ENCODE measurements at regions not wholly inside any gene's neighbourhood (a gene's known extent, or its start where the extent isn't known, plus 50 kb on each side); places are given as distances from the start of the nearest gene placed in this dataset.

DNA sequence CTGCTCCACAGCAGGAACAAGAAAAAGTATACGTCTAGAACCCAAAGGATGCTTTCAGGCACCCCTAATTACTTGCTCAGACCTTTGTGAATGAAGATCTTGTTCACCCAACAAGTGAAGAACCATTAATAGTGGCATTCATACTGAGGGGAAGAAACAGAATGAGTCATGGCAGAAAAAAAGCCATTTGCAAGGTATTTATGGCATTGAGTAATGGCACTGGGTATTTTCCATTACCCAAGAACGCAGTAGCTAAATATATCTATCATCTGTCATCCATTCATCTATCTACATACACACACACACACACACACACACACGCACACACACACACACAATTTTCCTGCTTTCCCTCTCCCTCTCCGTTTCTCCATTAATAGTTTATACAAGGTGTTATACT lies 56.4 kb upstream of the XIRP2 start:
- 92% methylated on average over 4 of the region's 4 CpGs for WGBS (ENCODE audit: low lambda C conversion rate, missing lambda C conversion rate)
- Histone ChIP-seq H3K9me3 (ENCODE audit: low read depth) (no peaks in the 10 kb centered on the region), H3K9me2 (replicated peaks; ENCODE audit: insufficient read depth) (no peaks in the 10 kb centered on the region), H3K4me1 (ENCODE audit: insufficient read depth) (no peaks in the 10 kb centered on the region), H4K20me1 (ENCODE audit: insufficient read depth, poor library complexity, severe bottlenecking) (no peaks in the 10 kb centered on the region), H3K4me3 (no peak overlapping the region), H2AFZ (no peak overlapping the region), H3K36me3 (replicated peaks; ENCODE audit: insufficient read depth, low read depth) (no peaks in the 10 kb centered on the region), H3K27me3 (no peaks in the 10 kb centered on the region), H3K79me2 (no peaks in the 10 kb centered on the region), H3K27ac (no peak overlapping the region), H3K4me2 (no peak overlapping the region)
- peak; percentile 10 for DNase-seq (ENCODE audit: low spot score)
- TF ChIP-seq, protein P1, sequence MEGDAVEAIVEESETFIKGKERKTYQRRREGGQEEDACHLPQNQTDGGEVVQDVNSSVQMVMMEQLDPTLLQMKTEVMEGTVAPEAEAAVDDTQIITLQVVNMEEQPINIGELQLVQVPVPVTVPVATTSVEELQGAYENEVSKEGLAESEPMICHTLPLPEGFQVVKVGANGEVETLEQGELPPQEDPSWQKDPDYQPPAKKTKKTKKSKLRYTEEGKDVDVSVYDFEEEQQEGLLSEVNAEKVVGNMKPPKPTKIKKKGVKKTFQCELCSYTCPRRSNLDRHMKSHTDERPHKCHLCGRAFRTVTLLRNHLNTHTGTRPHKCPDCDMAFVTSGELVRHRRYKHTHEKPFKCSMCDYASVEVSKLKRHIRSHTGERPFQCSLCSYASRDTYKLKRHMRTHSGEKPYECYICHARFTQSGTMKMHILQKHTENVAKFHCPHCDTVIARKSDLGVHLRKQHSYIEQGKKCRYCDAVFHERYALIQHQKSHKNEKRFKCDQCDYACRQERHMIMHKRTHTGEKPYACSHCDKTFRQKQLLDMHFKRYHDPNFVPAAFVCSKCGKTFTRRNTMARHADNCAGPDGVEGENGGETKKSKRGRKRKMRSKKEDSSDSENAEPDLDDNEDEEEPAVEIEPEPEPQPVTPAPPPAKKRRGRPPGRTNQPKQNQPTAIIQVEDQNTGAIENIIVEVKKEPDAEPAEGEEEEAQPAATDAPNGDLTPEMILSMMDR (IDR thresholded peaks at IDR 0.05; ENCODE audit: poor library complexity), result no peak
- no peak for TF ChIP-seq EZH2 (IDR thresholded peaks at IDR 0.05; ENCODE audit: borderline replicate concordance)
- no peak for TF ChIP-seq EZH2phosphoT487 (IDR thresholded peaks at IDR 0.05; ENCODE audit: low read depth, severe bottlenecking, unreplicated experiment)

DNA sequence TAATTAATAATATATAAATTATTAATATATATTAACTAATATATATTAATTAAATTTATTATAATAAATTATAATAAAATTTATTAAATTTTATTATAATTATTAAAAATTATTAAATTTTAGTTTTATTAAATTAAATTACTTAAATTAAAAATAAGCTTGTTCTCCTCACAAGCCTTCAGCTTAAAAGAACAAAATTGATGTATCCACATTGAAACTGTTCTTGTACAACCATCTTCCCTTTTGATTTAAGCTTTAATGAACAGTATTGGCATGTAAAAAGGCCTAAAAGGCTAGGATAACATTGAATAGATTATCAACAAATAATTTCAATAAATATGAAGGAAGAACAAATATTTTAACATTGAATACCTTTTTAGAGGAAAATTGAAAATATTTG lies 62.4 kb upstream of the XIRP2 start:
- H4K20me1 ChIP-seq (ENCODE audit: insufficient read depth, poor library complexity, severe bottlenecking), result no peaks in the 10 kb centered on the region
- no peaks in the 10 kb centered on the region for H3K9me3 ChIP-seq (ENCODE audit: low read depth)
- H3K4me2 ChIP-seq, result no peak overlapping the region
- no peaks in the 10 kb centered on the region for H3K79me2 ChIP-seq
- H3K27me3 ChIP-seq, result no peaks in the 10 kb centered on the region
- DNase-seq (ENCODE audit: low spot score), result no peak
- no peaks in the 10 kb centered on the region for H3K36me3 ChIP-seq (replicated peaks; ENCODE audit: insufficient read depth, low read depth)
- no peak overlapping the region for H3K27ac ChIP-seq
- no peak overlapping the region for H3K4me3 ChIP-seq
- H2AFZ ChIP-seq, result no peak overlapping the region
- no peak for TF ChIP-seq EZH2phosphoT487 (IDR thresholded peaks at IDR 0.05; ENCODE audit: low read depth, severe bottlenecking, unreplicated experiment)
- TF ChIP-seq EZH2 (IDR thresholded peaks at IDR 0.05; ENCODE audit: borderline replicate concordance), result no peak
- TF ChIP-seq, protein P1 (IDR thresholded peaks at IDR 0.05; ENCODE audit: poor library complexity), result no peak
- no peaks in the 10 kb centered on the region for H3K4me1 ChIP-seq (ENCODE audit: insufficient read depth)
- no peaks in the 10 kb centered on the region for H3K9me2 ChIP-seq (replicated peaks; ENCODE audit: insufficient read depth)

- H4K20me1 ChIP-seq (ENCODE audit: insufficient read depth, poor library complexity, severe bottlenecking), result no peaks in the 10 kb centered on the region
- no peaks in the 10 kb centered on the region for H3K9me3 ChIP-seq (ENCODE audit: low read depth)
- no peak overlapping the region for H3K4me3 ChIP-seq
- no peak for DNase-seq (ENCODE audit: low spot score)
- H2AFZ ChIP-seq, result no peak overlapping the region
- TF ChIP-seq, protein P1 (IDR thresholded peaks at IDR 0.05; ENCODE audit: poor library complexity), result no peak
- TF ChIP-seq EZH2 (IDR thresholded peaks at IDR 0.05; ENCODE audit: borderline replicate concordance) (no peak), EZH2phosphoT487 (IDR thresholded peaks at IDR 0.05; ENCODE audit: low read depth, severe bottlenecking, unreplicated experiment) (no peak)
- no peak overlapping the region for H3K27ac ChIP-seq
- no peaks in the 10 kb centered on the region for H3K79me2 ChIP-seq
- no peak overlapping the region for H3K4me2 ChIP-seq
- no peaks in the 10 kb centered on the region for H3K4me1 ChIP-seq (ENCODE audit: insufficient read depth)
- H3K27me3 ChIP-seq, result no peaks in the 10 kb centered on the region
- no peaks in the 10 kb centered on the region for H3K9me2 ChIP-seq (replicated peaks; ENCODE audit: insufficient read depth)
- H3K36me3 ChIP-seq (replicated peaks; ENCODE audit: insufficient read depth, low read depth), result no peaks in the 10 kb centered on the region
- WGBS (ENCODE audit: low lambda C conversion rate, missing lambda C conversion rate), result 73% methylated on average over 5 of the region's 5 CpGs
Observed at GRCh38 chr2:166814335-166814734, 73.9 kb upstream of the XIRP2 start.
